Stromal cell of bone marrow (primary cell): ENCODE measurements at regions not wholly inside any gene's neighbourhood (a gene's known extent, or its start where the extent isn't known, plus 50 kb on each side); places are given as distances from the start of the nearest gene placed in this dataset.
A peak's percentile ranks its signal among the peaks of the same experiment; 100 is the strongest.
"Not testable (repeated sequence)": the region's sequence is repeated elsewhere in the genome, so short reads cannot be mapped to it uniquely, and the experiment has no call there.

ENCODE experiments used
- DNase-seq: peaks from one replicate; pipeline ENCODE4 v3.0.0-alpha.2; 2012; ENCODE audit warnings: low read depth

DNA sequence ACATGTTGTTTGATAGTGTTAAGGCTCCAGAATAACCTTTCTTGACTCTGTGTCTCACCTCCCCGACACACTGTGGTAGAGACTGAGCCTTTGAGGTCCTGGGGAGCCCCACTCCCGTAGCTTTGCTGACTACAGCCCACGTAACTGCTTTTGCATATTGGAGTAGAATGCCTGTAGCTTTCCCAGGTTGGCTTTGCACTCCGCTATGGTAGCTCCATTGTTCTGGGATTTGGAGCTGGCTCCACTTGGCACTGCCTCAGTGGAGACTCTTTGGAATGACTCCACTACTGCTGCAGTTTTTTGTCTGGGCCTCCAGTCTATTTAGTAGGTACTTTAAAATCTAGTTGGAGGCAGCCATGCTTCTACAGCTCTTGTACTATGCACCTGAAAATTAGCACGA is 56.2 kb upstream of the ANXA1 start:
- DNase-seq = no peak

- DNase-seq = peak; percentile 30
These were observed 57.8 kb upstream of the ANXA1 start for GRCh38 chr9:73093740-73094379.

DNA sequence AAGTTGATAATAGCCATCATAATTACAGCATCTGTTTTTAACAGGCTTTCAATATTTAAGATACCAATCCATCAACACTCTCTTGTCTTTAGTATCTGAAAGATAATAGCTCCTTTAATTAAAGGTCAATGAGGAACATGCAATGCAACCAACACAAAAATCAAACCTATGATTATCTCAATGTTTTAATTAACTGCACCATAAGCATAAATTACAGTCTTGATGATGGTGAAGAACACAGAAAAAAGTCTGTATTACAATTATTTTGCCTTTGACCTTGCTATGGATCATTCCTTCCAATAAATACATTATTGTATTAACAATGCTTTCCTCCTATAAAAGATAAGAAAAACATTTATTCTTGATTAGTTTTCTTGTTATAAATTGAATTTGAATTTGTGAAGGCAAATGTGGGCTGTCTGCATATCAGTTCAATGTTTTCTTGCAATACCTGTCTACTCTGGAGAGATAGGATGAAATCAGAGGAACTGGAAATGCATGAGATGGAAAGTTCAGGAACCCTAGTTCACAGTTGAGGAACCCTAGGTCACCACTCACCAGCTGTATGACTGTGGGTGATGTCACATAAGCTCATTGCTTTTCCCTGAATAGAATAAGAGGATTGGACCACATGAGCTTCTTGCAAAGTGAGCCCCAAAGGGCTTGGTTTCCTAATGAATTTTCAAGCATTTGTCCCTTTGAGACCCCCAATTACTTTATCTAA is 58.5 kb upstream of the ANXA1 start:
- DNase-seq = no peak

DNA sequence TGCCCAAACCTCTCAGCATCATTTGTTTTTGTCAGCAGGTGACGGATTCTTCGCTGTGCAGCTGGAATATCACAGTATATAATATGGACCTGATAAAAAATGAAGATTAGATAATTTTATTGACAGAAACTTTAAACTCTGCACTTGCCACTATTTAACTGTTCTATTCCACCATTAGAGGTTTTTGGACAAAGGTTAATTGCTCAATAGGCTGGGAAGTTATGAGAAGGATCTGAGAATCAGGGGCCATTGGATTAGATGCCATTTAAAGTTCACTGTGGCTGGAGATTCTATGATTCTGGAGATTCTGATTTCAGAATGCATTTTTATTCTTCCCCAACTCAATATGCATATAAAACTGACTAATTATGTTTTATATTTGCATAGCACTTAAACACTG is 59.8 kb upstream of the ANXA1 start:
- DNase-seq = no peak

DNA sequence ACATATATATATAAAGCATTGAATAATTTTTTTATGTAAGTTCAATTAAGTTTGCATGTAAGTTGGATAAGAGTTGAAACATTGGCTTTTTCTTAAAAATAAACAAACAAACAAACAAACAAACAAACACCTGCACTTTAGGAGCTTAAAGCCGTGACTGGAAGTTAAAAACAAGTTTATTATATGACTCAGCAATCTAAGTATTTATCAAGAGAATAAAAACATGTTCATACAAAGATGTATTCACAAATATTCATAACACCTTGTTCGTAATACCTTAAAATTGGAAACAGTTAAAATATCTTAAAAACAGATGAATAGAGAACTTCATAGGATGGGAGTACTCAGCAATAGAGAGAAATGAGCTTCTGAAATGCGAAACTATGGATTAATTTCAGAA is 61.5 kb upstream of the ANXA1 start:
- DNase-seq = no peak

GRCh38 chr9:73089304-73089985 is 62.2 kb upstream of the ANXA1 start:
- DNase-seq = no peak

GRCh38 chr9:73087876-73088275 is 63.8 kb upstream of the ANXA1 start:
- not testable (repeated sequence) for DNase-seq

DNA sequence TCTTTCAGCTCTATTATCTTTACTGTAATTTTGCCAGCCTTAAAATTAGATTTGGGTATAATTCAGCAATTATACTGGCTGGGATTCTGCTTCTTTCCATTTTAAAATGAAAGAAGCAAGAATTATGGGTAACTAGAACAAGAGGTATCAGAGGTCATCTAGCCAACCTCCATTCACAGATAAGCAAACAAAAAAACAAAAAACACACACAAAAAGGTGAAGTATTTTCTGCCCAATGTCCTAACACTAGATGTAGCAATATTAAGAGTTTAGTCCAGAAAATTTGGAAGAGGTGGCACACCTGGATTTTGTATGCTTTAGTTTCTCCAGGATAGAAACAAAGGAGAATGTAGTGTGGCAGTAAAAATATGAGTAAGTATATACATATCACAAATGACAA is 68.1 kb upstream of the ANXA1 start:
- DNase-seq = no peak

DNA sequence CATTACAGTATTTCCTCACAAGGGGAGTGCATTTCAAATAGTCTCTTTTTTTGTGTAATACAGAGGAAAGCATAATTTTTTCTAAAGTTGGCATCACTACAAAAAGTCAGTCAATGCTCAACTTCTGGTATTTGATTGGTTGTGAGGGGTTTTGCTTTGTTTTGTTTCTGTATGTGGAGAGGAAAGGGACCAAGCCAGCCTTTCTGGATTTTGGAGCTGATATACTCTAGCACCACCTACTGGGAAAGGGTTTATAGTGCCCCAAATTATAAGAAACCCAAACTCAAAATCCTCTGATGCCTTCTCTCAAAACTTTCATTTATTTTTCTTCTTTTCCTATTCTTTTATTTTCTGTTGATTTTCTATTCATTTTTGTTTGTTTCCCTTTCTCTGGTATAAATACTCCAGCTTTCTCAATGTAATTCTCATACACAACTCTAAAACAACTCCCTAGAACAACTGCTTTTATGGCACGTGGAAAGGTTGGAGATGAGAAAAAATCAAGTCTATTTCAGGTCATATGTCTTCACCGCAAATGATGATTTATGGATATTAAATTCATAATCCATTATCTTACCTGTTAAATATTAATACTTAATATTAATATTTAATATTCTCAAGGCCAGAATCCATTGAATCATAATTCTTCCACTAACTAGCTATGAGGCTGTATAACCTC is 69.5 kb upstream of the ANXA1 start:
- DNase-seq = peak; percentile 26

GRCh38 chr9:73080110-73080694 is 71.5 kb upstream of the ANXA1 start:
- DNase-seq = no peak

DNA sequence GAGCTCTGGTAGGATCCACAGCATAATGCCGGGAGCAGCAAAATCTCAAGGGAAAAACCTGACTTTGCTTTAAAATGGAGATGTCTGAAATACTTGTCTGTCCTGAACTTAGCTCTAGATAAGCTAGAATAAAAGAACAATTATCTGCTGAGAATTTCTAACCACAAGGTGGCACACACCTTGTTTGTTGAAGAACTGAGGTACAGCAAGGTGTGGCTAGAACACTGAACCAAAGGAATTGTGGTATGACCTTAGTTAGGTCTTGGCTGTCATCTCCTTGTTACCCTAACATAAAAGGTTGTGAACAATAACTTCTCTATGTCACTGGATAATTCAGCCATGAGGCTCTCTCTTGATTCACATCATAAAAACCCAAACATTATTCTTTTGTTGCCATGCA is 72.3 kb upstream of the ANXA1 start:
- DNase-seq = no peak

- DNase-seq = no peak
These were observed 74.0 kb upstream of the ANXA1 start for GRCh38 chr9:73077625-73078030.

- DNase-seq = no peak
These were observed 74.7 kb upstream of the ANXA1 start for GRCh38 chr9:73076970-73077369.

GRCh38 chr9:73074176-73074708 is 77.4 kb upstream of the ANXA1 start:
- no peak for DNase-seq

DNA sequence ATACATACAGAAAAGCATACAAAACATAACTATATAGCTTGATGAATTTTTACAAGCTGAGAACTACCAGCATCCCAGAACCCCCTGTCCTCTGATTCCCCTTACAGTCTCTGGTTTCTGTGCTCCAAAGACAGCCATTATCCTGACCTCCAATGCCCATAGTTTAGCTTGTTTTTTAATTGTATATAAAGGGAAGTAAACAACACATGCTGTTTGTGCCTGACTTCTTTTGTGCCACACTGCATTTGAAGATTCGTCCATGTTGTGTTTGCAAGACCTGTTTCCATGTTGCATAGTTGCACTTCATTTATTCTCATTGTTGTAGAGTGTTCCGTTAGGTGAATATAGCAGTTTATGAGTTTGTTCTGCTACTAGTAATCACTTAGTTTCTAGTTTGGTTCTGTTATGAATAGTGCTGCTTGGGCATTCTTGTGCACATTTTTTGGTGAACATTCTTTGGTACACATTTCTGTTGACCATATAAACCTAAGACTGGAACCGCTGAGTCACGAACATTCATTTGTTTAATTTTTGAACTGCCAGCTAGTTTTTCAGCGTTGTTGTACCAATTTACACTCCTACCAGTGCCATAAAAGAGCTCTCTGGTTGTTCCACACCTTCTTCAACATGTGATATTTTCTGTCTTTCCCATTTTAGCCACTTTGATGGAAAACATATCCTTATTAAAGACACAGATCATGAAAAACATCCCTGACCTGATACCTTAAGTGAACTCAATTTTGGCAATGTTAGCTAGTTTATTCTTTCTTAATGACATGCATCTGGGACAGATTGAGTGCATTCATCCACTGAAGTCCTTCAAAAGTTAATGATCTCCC is 78.1 kb upstream of the ANXA1 start:
- DNase-seq = no peak

DNA sequence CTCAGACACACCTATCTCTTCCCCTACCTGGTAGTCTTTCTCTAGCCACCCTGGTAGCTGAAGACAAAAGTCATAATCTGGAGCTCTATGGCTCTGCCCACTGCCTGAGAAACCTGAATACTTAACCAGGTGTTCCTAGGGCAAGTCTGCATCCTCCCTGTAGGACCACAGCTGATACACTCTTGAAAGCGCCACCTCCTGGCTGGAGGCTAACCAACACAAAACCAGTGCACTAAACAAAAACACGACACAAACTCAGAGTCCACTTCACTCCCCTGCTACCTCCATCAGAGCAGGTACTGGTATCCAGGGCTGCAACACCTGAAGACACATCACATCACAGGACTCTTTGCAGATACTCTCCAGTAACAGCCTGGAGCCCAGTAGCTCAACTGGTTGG is 84.6 kb upstream of the ANXA1 start:
- no peak for DNase-seq

- DNase-seq = no peak
These were observed 86.2 kb upstream of the ANXA1 start for GRCh38 chr9:73065439-73065838.

DNA sequence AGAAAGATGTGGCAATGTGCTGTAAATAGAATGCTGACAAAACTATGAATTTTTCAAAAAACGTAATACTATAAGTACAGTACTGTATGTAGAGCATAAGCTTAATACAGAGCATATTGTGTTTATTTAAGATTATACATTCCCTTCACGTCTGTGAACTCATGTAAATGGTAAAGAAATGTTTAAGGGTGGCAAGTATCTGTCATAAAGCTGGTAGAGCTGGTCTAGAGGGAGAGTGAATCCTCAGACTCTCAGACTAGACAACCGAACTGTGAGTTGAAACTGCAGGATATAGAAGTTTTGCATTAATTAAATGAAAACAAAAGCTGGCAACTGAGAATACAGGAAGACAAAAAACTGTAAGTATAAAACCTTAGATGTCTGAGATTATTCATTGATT is 87.3 kb upstream of the ANXA1 start:
- DNase-seq = no peak

DNA sequence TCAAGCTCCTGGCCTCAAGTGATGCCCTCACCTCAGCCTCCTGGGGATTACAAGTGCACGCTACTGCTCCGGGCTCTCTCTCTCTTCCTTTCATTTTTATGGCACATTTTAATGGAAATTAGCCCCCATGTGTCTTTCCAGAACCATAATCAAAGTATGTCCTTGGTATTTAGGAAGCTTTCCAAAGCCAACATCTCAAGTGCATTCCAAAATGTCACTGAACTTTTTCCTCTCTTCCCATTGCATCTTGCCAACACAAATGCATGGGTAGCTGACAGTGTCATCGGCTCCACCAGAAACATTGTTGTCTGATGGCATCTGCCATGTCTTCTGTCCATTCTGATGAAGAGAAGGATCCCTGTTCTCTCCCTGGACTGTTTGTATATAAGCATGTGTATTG is 90.5 kb upstream of the ANXA1 start:
- DNase-seq = no peak

GRCh38 chr9:73059247-73059646 is 92.4 kb upstream of the ANXA1 start:
- DNase-seq = no peak

GRCh38 chr9:73056245-73056644 is 95.4 kb upstream of the ANXA1 start:
- no peak for DNase-seq
